HAP-1 (cell line): ENCODE measurements at regions not wholly inside any gene's neighbourhood (a gene's known extent, or its start where the extent isn't known, plus 50 kb on each side); places are given as distances from the start of the nearest gene placed in this dataset.

ENCODE experiments used
- DNase-seq, 2 experiments: peaks; one replicate each; pipeline ENCODE4 v3.0.0-alpha.2; 2016 to 2020; ENCODE audit warnings: low spot score in 2 of 2
- H3K27me3 ChIP-seq: fragments of 250-450 bp; sonication (Bioruptor Pico); 2 replicates; pipeline ENCODE4 v1.5.1; 2020; ENCODE audit warnings: low read depth, mild to moderate bottlenecking, moderate library complexity
- H3K36me3 ChIP-seq: fragments of 250-450 bp; sonication (Bioruptor Pico); replicated peaks from 2 replicates; pipeline ENCODE4 v1.5.1; 2020; ENCODE audit warnings: mild to moderate bottlenecking
- H3K4me1 ChIP-seq: fragments of 250-450 bp; sonication (Bioruptor Pico); 2 replicates; pipeline ENCODE4 v1.5.1; 2020; ENCODE audit warnings: mild to moderate bottlenecking
- H3K4me3 ChIP-seq: fragments of 250-450 bp; sonication (Bioruptor Pico); 2 replicates; pipeline ENCODE4 v1.5.1; 2020; ENCODE audit warnings: mild to moderate bottlenecking, moderate library complexity
- H3K9me3 ChIP-seq: fragments of 250-450 bp; sonication (Bioruptor Pico); 2 replicates; pipeline ENCODE4 v1.5.1; 2020; ENCODE audit warnings: mild to moderate bottlenecking, moderate library complexity
- in situ Hi-C: fragments of 300-500 bp; cut with MboI; formaldehyde crosslinking; loops from 3 replicates; pipeline ENCODE4 v1.14.3; 2020; ENCODE audit warnings: low sequenced_read_pairs, inconsistent platforms, mixed read lengths

GRCh38 chr14:96683562-96684289 is 113.5 kb upstream of the VRK1 start:
- H3K36me3 ChIP-seq: no peaks in the 10 kb centered on the region
- in situ Hi-C loops: no loop called here
- no peaks in the 10 kb centered on the region for H3K4me1 ChIP-seq
- H3K9me3 ChIP-seq: no peaks in the 10 kb centered on the region
- no peaks in the 10 kb centered on the region; the same call in 1 of the 2 replicates for H3K27me3 ChIP-seq
- H3K4me3 ChIP-seq: no peak overlapping the region
- DNase-seq: no peak

- no peak overlapping the region for H3K4me3 ChIP-seq
- DNase-seq: no peak
- no peaks in the 10 kb centered on the region for H3K36me3 ChIP-seq
- H3K4me1 ChIP-seq: no peaks in the 10 kb centered on the region
- no peaks in the 10 kb centered on the region; the same call in 1 of the 2 replicates for H3K27me3 ChIP-seq
- in situ Hi-C loops: no loop called here
- H3K9me3 ChIP-seq: no peaks in the 10 kb centered on the region
These were observed 111.1 kb upstream of the VRK1 start for GRCh38 chr14:96686126-96686525.

GRCh38 chr14:96688629-96689028 is 108.6 kb upstream of the VRK1 start:
- Histone ChIP-seq H3K27me3 (no peaks in the 10 kb centered on the region; the same call in 1 of the 2 replicates), H3K4me1 (no peaks in the 10 kb centered on the region), H3K9me3 (no peaks in the 10 kb centered on the region), H3K4me3 (no peak overlapping the region), H3K36me3 (no peaks in the 10 kb centered on the region)
- no peak for DNase-seq
- in situ Hi-C loops: no loop called here

- in situ Hi-C loops: no loop called here
- no peak for DNase-seq
- Histone ChIP-seq H3K9me3 (no peaks in the 10 kb centered on the region), H3K4me1 (no peaks in the 10 kb centered on the region), H3K36me3 (no peaks in the 10 kb centered on the region), H3K4me3 (no peak overlapping the region), H3K27me3 (no peaks in the 10 kb centered on the region; the same call in 1 of the 2 replicates)
These were observed 106.3 kb upstream of the VRK1 start for GRCh38 chr14:96690713-96691383.

- H3K4me1 ChIP-seq: no peaks in the 10 kb centered on the region
- H3K4me3 ChIP-seq: no peak overlapping the region
- no peaks in the 10 kb centered on the region for H3K9me3 ChIP-seq
- no peaks in the 10 kb centered on the region; the same call in 1 of the 2 replicates for H3K27me3 ChIP-seq
- in situ Hi-C loops: no loop called here
- no peak for DNase-seq
- H3K36me3 ChIP-seq: no peaks in the 10 kb centered on the region
These were observed 103.8 kb upstream of the VRK1 start for GRCh38 chr14:96693252-96693820.

GRCh38 chr14:96693987-96694386 is 103.2 kb upstream of the VRK1 start:
- no peaks in the 10 kb centered on the region for H3K4me1 ChIP-seq
- H3K27me3 ChIP-seq: no peaks in the 10 kb centered on the region
- DNase-seq: no peak
- no peaks in the 10 kb centered on the region for H3K9me3 ChIP-seq
- in situ Hi-C loops: no loop called here
- H3K36me3 ChIP-seq: no peaks in the 10 kb centered on the region
- no peak overlapping the region for H3K4me3 ChIP-seq

GRCh38 chr14:96698960-96699539 is 98.1 kb upstream of the VRK1 start:
- no peak for DNase-seq
- H3K9me3 ChIP-seq: no peaks in the 10 kb centered on the region
- in situ Hi-C loops: no loop called here
- no peaks in the 10 kb centered on the region for H3K27me3 ChIP-seq
- H3K4me3 ChIP-seq: no peak overlapping the region
- no peaks in the 10 kb centered on the region for H3K4me1 ChIP-seq
- no peaks in the 10 kb centered on the region for H3K36me3 ChIP-seq

GRCh38 chr14:96699666-96700065 is 97.5 kb upstream of the VRK1 start:
- no peak for DNase-seq
- H3K4me3 ChIP-seq: no peak overlapping the region
- no peaks in the 10 kb centered on the region for H3K27me3 ChIP-seq
- no peaks in the 10 kb centered on the region for H3K36me3 ChIP-seq
- in situ Hi-C loops: no loop called here
- no peaks in the 10 kb centered on the region for H3K4me1 ChIP-seq
- H3K9me3 ChIP-seq: no peaks in the 10 kb centered on the region

- Histone ChIP-seq H3K4me3 (no peak overlapping the region), H3K36me3 (no peaks in the 10 kb centered on the region)
- in situ Hi-C loops: no loop called here
These were observed 94.4 kb upstream of the VRK1 start for GRCh38 chr14:96702831-96703230.

GRCh38 chr14:96705422-96706092 is 91.6 kb upstream of the VRK1 start:
- H3K4me3 ChIP-seq: no peak overlapping the region
- no peaks in the 10 kb centered on the region for H3K9me3 ChIP-seq
- in situ Hi-C loops: no loop called here
- no peaks in the 10 kb centered on the region for H3K27me3 ChIP-seq
- no peaks in the 10 kb centered on the region for H3K4me1 ChIP-seq
- H3K36me3 ChIP-seq: no peaks in the 10 kb centered on the region
- DNase-seq: no peak

More at GRCh38 chr14:96702831-96703230, 94.4 kb upstream of the VRK1 start:
- H3K27me3 ChIP-seq: no peaks in the 10 kb centered on the region
- DNase-seq: no peak
- H3K4me1 ChIP-seq: no peaks in the 10 kb centered on the region
- H3K9me3 ChIP-seq: no peaks in the 10 kb centered on the region

GRCh38 chr14:96706893-96707292 is 90.3 kb upstream of the VRK1 start:
- no peaks in the 10 kb centered on the region for H3K27me3 ChIP-seq
- H3K4me3 ChIP-seq: no peak overlapping the region
- H3K4me1 ChIP-seq: no peaks in the 10 kb centered on the region
- no peak for DNase-seq
- no peaks in the 10 kb centered on the region for H3K36me3 ChIP-seq
- in situ Hi-C loops: no loop called here
- H3K9me3 ChIP-seq: no peaks in the 10 kb centered on the region

- Histone ChIP-seq H3K36me3 (no peaks in the 10 kb centered on the region), H3K4me3 (no peak overlapping the region), H3K4me1 (no peaks in the 10 kb centered on the region), H3K27me3 (no peaks in the 10 kb centered on the region), H3K9me3 (no peaks in the 10 kb centered on the region)
- no peak for DNase-seq
- in situ Hi-C loops: no loop called here
These were observed 87.0 kb upstream of the VRK1 start for GRCh38 chr14:96710060-96710666.

GRCh38 chr14:96711559-96712267 is 85.5 kb upstream of the VRK1 start:
- no peaks in the 10 kb centered on the region for H3K36me3 ChIP-seq
- H3K4me3 ChIP-seq: no peak overlapping the region
- H3K27me3 ChIP-seq: no peaks in the 10 kb centered on the region
- H3K4me1 ChIP-seq: no peaks in the 10 kb centered on the region
- DNase-seq: no peak
- in situ Hi-C loops: no loop called here
- H3K9me3 ChIP-seq: no peaks in the 10 kb centered on the region
